Stimulated activated CD4-positive, alpha-beta T cell treated with anti-CD3 and anti-CD28 coated beads, TNF-alpha, amount 100 ng/mL, for 1 hour (primary cell): ENCODE measurements at regions not wholly inside any gene's neighbourhood (a gene's known extent, or its start where the extent isn't known, plus 50 kb on each side); places are given as distances from the start of the nearest gene placed in this dataset.

Experiments
- DNase-seq, 3 donors: peaks; one replicate each; pipeline ENCODE4 v3.0.0-alpha.2; 2020; ENCODE audit warnings: low read depth in 3 of 3, low spot score in 1 of 3

DNA sequence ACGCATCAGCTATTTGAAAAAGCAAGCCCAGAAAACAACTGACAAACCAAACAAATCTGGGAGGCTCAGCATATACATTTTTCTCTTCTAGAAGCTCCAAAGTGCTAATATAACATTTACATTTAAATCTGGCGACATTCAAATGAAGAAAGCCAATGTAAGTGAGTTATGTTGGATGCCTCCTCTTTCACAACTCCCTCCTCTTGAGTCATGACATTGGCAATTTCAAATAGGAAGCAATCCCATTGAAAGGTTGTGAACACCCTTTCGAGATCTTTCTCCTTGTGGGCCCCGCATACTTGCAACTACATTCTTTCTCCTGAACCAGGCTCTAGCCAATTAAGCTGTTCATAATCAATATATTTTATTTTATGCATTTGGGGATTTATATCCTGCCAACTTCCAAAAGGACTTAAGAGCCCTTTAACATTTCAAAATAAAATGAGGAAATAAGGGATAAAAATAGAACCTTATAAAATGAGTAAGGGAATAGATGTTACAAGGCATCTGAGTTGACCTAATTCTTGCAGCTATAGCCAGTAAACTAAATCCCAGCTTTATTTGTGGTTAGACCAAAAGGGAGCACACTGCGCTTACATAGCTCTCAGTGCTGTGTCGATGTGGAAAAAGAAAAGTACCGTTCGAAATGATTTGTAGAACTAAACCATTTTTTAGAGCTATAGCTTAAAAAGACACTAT is 129.5 kb upstream of the SESN3 start:
- no peak for DNase-seq

DNA sequence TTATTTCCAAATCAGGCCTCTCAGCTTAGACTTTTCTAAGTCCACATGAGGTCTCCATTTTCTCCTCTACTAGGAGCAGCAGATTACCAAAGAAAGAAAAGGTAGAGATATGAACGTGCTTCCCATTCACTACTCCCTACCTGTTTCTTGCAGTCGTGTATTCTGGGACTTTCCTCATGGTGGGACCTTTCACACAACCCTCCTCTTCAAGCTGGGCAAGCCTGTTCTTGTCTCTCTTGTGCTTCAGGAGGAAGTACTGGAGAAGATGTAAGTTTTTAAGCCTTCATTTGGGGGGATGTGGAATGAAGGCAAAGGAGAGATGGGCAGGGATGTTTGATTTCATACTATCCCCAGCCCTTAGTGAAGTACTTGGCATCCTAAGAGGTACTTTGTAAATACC is 128.8 kb upstream of the SESN3 start:
- DNase-seq = no peak

DNA sequence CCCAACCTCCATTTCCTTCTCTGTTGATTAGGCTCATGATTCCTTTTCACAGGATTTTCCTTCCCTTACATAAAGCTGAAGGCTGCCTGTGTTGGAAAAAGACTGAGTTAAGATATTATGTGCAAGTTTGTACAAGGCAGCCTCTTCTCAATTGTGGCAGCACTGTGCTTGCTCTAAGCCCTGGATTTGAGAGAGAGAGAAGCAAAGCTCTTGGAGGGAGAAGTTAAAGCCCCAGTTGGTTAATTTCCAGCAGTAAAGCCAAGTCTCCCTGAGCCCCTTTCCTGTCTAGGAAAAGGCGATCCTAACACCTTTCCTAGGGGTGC is 128.3 kb upstream of the SESN3 start:
- no peak for DNase-seq

DNA sequence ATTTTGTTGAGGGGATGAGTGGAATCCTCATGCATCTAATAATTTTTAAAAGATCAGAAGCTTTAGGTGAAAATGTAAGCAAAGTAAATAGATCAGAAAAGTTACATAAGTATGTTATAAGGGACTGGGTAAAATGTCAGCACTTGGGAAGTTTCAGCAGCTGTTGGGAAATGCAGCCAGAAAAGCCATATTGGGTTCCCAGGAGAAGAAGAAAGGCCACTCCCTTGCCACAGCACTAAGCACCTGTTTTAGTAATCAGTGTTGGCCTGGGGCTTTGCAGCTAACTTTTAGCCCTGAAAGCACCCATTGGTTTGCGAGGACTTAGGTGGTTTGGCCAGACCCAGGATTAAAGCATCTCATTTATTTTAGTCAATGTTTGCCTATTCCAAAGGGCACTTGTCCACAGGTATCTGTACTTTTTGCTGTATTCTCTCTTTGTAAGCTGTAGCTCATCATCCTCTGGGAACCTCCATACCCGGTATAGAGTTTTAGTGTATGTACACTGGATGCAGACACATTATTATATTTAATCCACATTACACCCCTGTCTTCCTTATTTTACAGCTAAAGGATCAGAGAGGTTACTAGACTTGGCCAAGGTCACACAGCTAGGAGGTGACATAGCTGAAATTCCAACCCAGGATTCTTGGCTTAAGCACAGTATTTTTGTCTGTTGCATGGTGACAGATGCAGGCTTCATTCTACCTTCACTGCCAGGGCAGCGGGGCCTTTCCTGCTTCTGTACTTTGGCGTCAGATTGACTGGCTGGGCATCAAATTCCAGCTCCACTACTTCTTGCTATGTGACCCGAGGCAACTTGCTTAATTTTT is 127.7 kb upstream of the SESN3 start:
- DNase-seq = no peak

DNA sequence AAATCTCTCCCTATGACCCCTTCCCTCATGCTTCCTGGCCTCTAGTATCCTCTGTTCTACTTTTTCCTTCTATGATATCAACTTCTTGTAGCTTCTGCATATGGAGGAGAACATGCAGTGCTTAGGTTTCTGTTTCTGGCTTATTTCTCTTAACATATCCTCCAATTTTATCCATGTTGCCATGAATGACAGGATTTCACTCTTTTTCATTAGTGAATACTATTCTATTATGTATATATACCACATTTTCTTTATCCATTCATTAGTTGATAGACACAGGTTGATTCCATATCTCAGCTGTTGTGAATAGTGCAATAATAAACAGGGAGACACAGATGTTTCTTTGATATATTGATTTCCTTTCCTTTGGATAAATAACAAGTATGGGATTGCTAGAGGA is 123.3 kb upstream of the SESN3 start:
- DNase-seq = no peak

DNA sequence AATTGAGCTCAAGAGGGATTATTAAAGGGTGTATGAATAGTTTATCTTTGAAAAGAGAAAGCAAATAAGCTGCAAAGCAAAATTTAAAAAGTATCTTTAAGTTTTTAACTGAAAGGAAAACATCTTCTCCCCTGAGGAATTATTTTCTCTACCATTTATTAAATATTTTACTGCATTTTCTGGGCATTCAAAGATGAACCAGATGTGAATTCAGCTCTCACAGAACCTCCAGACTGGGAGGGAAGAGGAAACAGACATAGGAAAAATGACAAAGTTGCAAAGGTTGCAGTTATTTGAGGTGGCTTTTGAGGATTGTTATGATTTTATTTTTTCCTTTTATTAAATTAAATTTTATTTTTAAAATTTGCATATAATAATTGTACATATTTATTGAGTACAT is 122.7 kb upstream of the SESN3 start:
- DNase-seq = no peak

DNA sequence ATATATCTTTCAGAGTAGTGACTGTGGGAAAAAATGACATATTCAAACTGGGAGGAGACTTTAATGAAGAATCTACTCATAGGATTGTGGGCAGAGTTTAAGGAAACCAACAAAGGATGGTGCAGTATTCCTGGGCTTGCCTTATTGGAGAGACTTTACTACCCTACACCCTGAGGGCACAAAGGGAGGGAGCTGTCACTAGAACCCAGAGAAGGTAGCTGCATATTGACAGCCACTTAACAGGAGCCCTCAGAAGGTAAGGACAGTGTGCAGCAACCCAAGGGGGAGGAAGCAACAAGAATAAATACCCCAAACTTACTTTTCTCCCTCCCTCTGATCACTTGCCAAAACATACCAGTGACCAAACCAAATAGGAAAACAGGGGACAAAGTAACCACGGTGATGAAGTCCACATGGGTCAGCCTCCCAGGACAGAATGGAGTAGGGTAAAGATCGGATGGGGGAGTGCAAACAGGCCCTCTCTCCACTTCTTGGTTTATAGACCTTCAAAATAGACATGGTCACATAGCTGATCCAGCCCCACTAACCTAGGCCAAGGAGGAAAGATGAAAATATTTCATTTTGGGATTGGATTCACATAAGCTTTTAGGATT is 121.8 kb upstream of the SESN3 start:
- no peak for DNase-seq

DNA sequence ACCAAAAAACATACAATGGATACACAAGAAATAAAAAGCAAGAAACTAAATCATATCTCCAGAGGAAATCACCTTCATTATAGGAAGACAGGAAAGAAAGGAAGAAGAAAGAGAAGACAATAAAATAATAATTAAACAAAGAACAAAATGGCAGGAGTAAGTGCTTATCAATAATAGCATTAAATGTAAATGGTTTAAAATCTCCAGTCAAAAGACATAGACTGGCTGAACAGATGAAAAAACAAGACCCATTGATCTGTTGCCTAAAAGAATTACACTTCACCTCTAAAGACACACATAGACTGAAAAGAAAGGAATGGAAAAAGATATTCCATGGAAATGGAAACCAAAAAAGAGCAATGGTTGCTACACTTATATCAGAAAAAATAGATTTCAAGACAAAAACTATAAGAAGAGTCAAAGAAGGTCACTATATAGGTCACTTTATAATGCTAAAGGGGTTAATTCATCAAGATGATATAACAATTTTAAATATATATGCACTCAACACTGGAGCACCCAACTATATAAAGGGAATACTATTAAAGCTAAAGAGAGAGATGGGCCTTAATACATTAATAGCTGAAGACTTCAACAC is 118.4 kb upstream of the SESN3 start:
- DNase-seq = no peak

DNA sequence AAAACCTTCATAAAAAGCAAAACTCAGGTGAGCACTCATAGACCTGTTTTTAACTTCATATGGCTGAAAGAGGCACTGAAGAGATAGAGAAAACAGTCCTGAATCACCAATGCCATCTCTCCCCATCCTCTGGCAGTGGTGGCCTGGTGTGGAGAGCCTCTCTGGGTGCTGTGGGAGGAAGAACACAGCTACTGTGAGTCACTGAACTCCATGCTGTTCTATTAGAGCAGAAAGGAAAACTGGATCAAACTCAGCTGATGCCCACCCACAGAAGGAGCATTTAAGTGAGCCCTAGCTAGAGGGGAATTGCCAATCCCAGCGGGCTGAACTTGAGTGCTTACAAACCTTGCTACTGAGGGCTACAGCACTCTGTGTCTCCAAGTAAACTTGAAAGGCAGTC is 115.3 kb upstream of the SESN3 start:
- no peak for DNase-seq

DNA sequence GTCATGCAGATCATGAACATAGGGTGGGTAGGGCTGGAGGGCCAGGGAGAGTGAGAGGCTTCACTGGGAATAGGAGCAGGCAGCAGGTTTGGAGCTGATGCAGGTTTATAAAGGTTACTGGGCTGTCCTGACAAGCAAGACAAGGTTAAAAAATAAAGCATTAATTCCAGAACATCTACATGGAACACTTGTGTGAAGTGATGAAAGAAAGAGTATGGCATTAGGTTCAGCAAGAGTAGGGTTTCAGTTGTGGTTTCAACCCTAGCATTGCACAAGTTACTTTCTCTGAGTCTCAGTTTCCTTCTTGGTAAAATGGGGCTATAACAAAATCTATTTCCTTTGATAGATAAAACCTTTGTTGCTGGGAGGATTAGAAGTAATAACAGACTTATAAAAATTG is 114.6 kb upstream of the SESN3 start:
- no peak for DNase-seq

DNA sequence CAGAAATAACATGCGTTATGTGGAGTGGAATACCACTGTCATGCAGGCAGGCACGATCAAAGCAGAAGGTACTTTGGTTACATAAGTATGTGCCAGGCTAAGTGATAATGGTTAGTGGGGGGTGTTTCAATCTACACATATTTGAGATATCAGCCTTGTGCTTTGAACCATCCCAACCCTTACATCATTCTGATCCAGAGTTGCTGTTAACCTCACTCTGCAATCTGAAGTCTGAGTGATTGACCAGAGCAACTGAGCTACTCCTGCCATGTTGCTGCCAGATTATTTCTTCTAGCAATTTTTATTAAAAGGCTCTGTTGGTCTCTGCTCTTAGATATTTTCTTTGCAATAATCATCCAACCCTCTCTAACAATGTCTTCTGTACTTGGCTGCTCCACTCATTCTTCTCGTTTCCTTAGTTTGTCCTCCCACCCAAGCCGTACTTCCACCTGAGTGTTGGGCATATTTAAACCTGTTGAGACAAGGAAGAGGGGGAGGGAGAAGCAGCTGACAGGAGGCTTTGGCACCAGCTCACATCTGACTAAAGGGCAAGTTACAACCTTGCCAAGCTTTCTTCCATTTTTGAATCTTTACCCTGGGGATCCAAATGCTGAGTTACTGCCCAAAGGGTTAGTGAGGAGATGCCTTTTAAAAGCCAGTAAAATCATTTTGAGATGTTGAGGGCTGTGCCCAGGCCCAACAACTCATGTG is 114.1 kb upstream of the SESN3 start:
- no peak for DNase-seq

DNA sequence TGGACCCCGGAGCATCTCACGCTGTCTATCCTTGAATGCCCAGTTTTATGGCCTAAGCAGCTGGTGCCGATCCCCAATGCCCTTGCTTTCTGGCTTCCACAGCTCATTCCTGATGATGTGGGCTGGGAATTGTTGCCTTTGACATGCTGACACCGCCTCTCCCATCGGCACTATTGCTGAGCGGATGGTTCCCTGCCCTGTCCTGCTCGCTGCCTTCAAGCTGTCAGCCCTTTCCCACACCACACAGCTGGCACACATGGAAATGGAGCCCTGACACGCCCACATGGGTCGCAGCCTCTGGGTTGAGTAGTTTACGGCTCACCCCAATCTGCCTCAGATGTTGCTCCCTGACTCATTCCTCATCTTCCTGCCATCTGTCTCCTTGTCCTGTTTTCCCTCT is 110.2 kb upstream of the SESN3 start:
- DNase-seq = no peak

DNA sequence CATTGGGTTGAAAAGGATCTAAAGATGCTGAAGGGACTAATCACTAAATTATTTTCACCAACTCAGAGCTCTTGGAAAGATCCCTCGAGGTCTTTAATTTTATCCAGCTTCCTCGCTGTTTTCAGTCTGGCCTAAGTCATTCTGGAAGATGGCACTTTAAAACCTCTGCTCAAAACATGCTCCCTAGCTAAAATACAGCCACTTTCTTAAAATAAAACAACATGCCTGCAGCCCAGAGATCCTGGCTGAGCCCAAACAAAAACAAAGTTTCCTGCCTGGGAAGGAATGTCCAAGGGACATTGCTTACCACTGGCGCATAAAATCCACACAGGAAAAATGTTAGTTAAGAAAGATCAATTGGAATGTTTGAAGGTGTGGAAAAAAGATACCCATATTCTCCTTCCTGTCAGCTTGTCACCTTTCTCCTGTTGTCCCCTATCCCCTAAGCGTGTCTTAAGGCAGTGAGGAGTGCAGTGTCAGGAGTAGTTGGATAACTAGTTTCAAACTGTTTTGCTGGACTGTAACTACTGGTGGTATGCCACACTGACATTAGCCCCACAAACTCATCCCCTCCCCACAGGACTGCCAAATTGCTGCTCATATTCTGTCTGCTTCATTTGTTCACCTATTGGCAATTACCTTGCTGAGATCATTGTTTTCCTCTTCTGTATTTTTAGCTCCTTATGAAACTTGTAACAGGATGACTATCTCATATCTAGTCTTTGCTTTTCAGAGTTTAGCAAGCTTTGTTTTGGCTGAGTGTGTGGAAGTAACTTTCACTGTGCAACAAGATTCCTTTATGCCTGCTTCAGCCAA is 108.3 kb upstream of the SESN3 start:
- no peak for DNase-seq

DNA sequence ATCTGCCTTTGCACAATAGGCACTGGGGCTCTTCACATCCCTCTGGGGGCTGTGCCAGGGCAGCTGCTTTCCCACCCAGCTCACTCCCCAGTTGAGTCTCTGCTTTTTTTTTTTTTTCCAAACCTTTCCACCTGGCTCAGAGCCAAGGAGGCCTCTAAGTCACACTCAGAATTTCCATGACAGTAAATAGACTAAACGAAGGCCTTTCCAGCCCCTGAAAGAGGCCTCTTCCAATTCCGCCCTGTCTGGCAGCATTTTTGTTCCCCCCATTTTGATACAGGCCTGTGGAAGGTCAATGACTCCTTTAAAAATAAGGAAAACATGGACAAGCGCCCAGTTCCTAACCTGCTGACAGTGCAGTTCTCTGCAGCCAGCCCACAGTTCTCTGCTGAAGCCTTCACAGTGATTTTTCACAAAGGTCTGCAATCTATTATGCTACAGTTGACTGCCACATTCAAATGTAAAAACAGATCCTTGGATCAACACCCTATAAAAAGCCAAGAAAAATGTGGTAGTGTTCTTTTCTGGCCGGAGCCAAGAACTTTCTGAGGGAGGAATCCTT is 107.5 kb upstream of the SESN3 start:
- no peak for DNase-seq

DNA sequence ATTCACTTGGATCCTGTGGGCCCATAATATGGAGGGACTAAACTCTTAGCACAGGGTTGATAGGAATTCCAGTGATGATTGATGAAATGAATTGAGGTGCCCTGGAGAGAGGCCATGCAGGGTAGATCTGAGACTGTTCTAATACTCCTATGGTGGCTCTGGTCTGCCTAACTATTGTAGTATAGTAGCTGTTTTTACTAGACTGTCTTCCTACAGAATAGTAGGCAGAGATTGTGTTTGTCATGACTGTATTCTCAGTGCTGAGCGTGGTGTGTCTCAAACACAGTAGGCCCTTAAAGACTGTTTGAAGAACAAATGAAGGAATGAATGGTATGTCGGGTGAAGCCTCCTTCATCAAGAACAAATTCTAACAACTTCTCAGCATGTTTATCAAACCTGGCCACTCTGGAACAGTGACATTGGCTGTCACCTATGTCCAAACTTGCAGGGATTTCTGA is 107.0 kb upstream of the SESN3 start:
- DNase-seq = no peak

DNA sequence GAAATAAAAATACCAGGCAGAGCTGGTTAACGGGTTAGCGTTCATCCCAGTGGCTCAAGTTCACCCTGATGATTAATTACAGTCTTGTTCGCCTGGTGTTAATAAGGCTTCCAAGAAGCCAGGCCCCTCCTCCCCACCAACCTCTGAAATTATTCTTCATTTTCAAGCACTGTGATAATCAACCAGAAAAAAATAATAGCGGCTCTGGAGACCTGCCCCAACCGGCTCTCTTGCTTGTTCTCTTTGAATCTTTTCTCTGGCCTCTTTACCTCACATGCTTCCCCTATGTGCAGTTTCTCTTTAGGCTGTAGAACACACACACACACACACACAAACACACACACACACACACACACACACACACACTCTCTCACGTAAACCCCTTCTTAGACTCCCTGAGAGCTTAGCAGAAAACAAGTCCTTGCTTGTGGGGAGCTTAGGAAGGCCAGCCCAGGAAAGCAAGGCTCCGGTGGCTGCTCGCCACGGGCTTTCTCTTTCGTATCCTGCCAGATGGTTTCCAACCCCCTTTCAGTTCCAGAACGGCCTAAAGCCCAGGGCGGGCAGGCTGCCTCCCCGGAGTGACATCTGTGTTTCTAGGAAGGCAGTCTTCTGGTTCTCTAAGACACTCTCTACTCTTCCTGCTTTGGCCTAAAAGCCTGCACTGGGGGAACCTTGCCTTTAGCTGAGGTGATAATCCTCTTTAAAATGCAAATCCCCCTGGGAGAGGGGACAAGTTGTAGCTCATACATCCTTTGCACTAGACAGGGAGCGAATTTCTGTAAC is 106.4 kb upstream of the SESN3 start:
- no peak for DNase-seq

DNA sequence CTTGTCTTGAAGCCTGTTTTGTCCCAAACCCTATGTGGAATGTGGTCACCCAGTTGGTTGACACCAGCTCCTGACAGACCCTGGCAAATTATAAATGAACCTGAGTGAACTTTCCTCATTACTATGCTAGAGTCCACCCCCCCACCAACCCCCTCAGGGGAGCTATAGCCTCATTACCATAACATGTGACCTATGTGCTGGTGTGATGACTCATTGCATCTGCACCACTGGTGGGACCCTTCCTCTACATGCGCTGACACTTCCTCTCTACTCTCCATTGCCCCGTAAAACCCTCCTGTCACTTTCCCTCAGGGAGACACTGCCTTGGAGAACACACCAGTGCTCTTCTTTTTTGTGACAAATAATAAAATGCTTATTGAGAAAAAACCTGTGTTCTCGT is 105.0 kb upstream of the SESN3 start:
- DNase-seq = no peak

DNA sequence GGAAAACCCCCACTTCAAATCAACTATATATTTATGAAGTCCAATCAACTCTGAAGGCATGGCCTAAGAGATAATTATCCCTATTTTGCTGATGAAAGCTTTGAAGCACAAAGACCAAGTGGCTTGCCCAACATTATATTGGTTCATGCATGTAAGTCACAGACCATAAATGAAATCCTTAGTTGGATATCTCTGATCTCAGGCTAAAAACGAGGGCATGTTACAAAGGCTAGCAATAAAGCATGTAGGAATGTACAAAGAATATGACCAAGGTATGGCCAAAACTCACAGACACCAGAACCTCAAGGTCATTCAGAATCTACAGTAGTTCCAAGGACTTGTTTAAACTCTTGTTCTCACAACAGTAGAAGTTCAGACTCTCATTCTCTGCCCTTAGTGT is 100.2 kb upstream of the SESN3 start:
- DNase-seq = no peak

DNA sequence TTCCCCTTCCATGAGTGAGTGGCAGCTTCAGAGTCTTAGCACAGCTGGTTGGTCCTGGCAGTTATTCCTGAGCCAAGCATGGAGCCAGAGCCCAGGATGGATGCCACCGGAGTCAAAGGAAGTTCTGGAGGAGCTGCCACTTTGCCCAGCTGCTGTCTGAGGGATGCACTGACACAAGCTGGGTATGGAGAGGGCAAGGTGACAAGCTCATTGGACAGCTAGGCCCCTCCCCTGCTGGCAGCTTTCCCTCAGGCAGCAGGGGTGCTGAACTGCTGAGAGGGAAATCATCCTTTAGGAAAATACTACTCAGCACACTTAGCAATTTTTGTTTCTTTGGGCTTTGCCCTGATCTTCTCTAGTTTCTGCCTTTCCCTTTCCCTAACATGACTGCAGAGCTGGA is 99.3 kb upstream of the SESN3 start:
- no peak for DNase-seq
